ENCODE measurements at regions not wholly inside any gene's neighbourhood (a gene's known extent, or its start where the extent isn't known, plus 50 kb on each side); places are given as distances from the start of the nearest gene placed in this dataset.

- TF ChIP-seq CTCF (IDR thresholded peaks at IDR 0.05; ENCODE audit: borderline replicate concordance, extremely low read depth, insufficient read depth): no peak
- no peaks in the 10 kb centered on the region for H3K27me3 ChIP-seq (ENCODE audit: control insufficient read depth, insufficient read depth, low read length)
- H3K36me3 ChIP-seq (ENCODE audit: control insufficient read depth in 2 of 3, insufficient read depth in 3 of 3, low read length in 3 of 3): no peaks in the 10 kb centered on the region
- DNase-seq: no peak
- no peak overlapping the region for H3K4me3 ChIP-seq (ENCODE audit: low read length in 3 of 3)
- intact Hi-C loops (cut with DNase I): no loop called here
- H3K9ac ChIP-seq (ENCODE audit: low read length in 3 of 3): no peak overlapping the region
- no peaks in the 10 kb centered on the region for H3K4me1 ChIP-seq (ENCODE audit: control insufficient read depth in 2 of 3, insufficient read depth in 2 of 3, low read depth in 1 of 3, low read length in 3 of 3)
- no peak for FAIRE-seq
- no peak overlapping the region for H3K27ac ChIP-seq (ENCODE audit: low read depth in 2 of 2, low read length in 2 of 2)
- H3K9me3 ChIP-seq (ENCODE audit: control insufficient read depth in 2 of 3, insufficient read depth in 1 of 3, low read length in 3 of 3): no peaks in the 10 kb centered on the region
These were observed 263.0 kb upstream of the SOX5 start for GRCh38 chr12:24212496-24212895.

- Histone ChIP-seq H3K27me3 (ENCODE audit: control insufficient read depth, insufficient read depth, low read length) (no peaks in the 10 kb centered on the region), H3K27ac (ENCODE audit: low read depth in 2 of 2, low read length in 2 of 2) (no peak overlapping the region), H3K9me3 (ENCODE audit: control insufficient read depth in 2 of 3, insufficient read depth in 1 of 3, low read length in 3 of 3) (no peaks in the 10 kb centered on the region), H3K9ac (ENCODE audit: low read length in 3 of 3) (no peak overlapping the region), H3K4me1 (ENCODE audit: control insufficient read depth in 2 of 3, insufficient read depth in 2 of 3, low read depth in 1 of 3, low read length in 3 of 3) (no peaks in the 10 kb centered on the region), H3K36me3 (ENCODE audit: control insufficient read depth in 2 of 3, insufficient read depth in 3 of 3, low read length in 3 of 3) (no peaks in the 10 kb centered on the region), H3K4me3 (ENCODE audit: low read length in 3 of 3) (no peak overlapping the region)
- TF ChIP-seq CTCF (IDR thresholded peaks at IDR 0.05; ENCODE audit: borderline replicate concordance, extremely low read depth, insufficient read depth): no peak
- intact Hi-C loops (cut with DNase I): no loop called here
- no peak for FAIRE-seq
- no peak for DNase-seq
These were observed 257.2 kb upstream of the SOX5 start for GRCh38 chr12:24206621-24207020.

GRCh38 chr12:24201258-24201970, 251.9 kb upstream of the SOX5 start:
- no peaks in the 10 kb centered on the region for H3K4me1 ChIP-seq (ENCODE audit: control insufficient read depth in 2 of 3, insufficient read depth in 2 of 3, low read depth in 1 of 3, low read length in 3 of 3)
- intact Hi-C loops (cut with DNase I): no loop called here
- no peak overlapping the region for H3K9ac ChIP-seq (ENCODE audit: low read length in 3 of 3)
- no peaks in the 10 kb centered on the region for H3K27me3 ChIP-seq (ENCODE audit: control insufficient read depth, insufficient read depth, low read length)
- H3K27ac ChIP-seq (ENCODE audit: low read depth in 2 of 2, low read length in 2 of 2): no peak overlapping the region
- H3K9me3 ChIP-seq (ENCODE audit: control insufficient read depth in 2 of 3, insufficient read depth in 1 of 3, low read length in 3 of 3): no peaks in the 10 kb centered on the region
- no peak for TF ChIP-seq CTCF (IDR thresholded peaks at IDR 0.05; ENCODE audit: borderline replicate concordance, extremely low read depth, insufficient read depth)
- no peak for DNase-seq
- H3K4me3 ChIP-seq (ENCODE audit: low read length in 3 of 3): no peak overlapping the region
- no peaks in the 10 kb centered on the region for H3K36me3 ChIP-seq (ENCODE audit: control insufficient read depth in 2 of 3, insufficient read depth in 3 of 3, low read length in 3 of 3)
- FAIRE-seq: no peak

GRCh38 chr12:24200010-24200409, 250.5 kb upstream of the SOX5 start:
- TF ChIP-seq CTCF (IDR thresholded peaks at IDR 0.05; ENCODE audit: borderline replicate concordance, extremely low read depth, insufficient read depth): no peak
- no peak overlapping the region for H3K9ac ChIP-seq (ENCODE audit: low read length in 3 of 3)
- no peaks in the 10 kb centered on the region for H3K4me1 ChIP-seq (ENCODE audit: control insufficient read depth in 2 of 3, insufficient read depth in 2 of 3, low read depth in 1 of 3, low read length in 3 of 3)
- FAIRE-seq: no peak
- H3K27ac ChIP-seq (ENCODE audit: low read depth in 2 of 2, low read length in 2 of 2): no peak overlapping the region
- no peaks in the 10 kb centered on the region for H3K9me3 ChIP-seq (ENCODE audit: control insufficient read depth in 2 of 3, insufficient read depth in 1 of 3, low read length in 3 of 3)
- DNase-seq: no peak
- H3K27me3 ChIP-seq (ENCODE audit: control insufficient read depth, insufficient read depth, low read length): no peaks in the 10 kb centered on the region
- no peaks in the 10 kb centered on the region for H3K36me3 ChIP-seq (ENCODE audit: control insufficient read depth in 2 of 3, insufficient read depth in 3 of 3, low read length in 3 of 3)
- H3K4me3 ChIP-seq (ENCODE audit: low read length in 3 of 3): no peak overlapping the region
- intact Hi-C loops (cut with DNase I): no loop called here

Data from kidney (tissue), 13 donors.